Muscle layer of colon (tissue), 2 donors: ENCODE measurements at regions not wholly inside any gene's neighbourhood (a gene's known extent, or its start where the extent isn't known, plus 50 kb on each side); places are given as distances from the start of the nearest gene placed in this dataset.
"Not testable (repeated sequence)": the region's sequence is repeated elsewhere in the genome, so short reads cannot be mapped to it uniquely, and the experiment has no call there.

Source experiments
- H3K27ac ChIP-seq: one replicate; pipeline ENCODE4 v1.7.0; 2013; ENCODE audit warnings: low read depth, mild to moderate bottlenecking, low read length, moderate library complexity
- H3K27me3 ChIP-seq, 2 donors: one replicate each; pipeline ENCODE4 v1.7.0; 2013; ENCODE audit warnings: low read length in 2 of 2, mild to moderate bottlenecking in 2 of 2; ENCODE audit not compliant: insufficient read depth in 2 of 2, control insufficient read depth in 1 of 2
- H3K36me3 ChIP-seq: one replicate; pipeline ENCODE4 v1.7.0; 2013; ENCODE audit warnings: mild to moderate bottlenecking, low read length; ENCODE audit not compliant: insufficient read depth
- H3K4me1 ChIP-seq: one replicate; pipeline ENCODE4 v1.7.0; 2013; ENCODE audit warnings: mild to moderate bottlenecking, low read length; ENCODE audit not compliant: insufficient read depth
- H3K4me3 ChIP-seq, 2 donors: one replicate each; pipeline ENCODE4 v1.7.0; 2013; ENCODE audit warnings: low read length in 2 of 2, low read depth in 1 of 2, mild to moderate bottlenecking in 1 of 2, moderate library complexity in 1 of 2
- H3K9ac ChIP-seq: one replicate; pipeline ENCODE4 v1.7.0; 2013; ENCODE audit warnings: low read length
- H3K9me3 ChIP-seq: one replicate; pipeline ENCODE4 v1.7.0; 2013; ENCODE audit warnings: mild to moderate bottlenecking, low read length
- donor health status: abdominal sarcoma.
- donor health status: Adenocarcinoma of cecum.

GRCh38 chr12:85468356-85469157 lies 188.5 kb downstream of the ALX1 start:
- peak overlapping the region in 1 of 2 donors; percentile 59 for H3K4me3 ChIP-seq
- no peaks in the 10 kb centered on the region for H3K9me3 ChIP-seq
- H3K27me3 ChIP-seq, result no peaks in the 10 kb centered on the region
- no peaks in the 10 kb centered on the region for H3K36me3 ChIP-seq
- no peak overlapping the region for H3K27ac ChIP-seq
- H3K9ac ChIP-seq, result no peak overlapping the region
- H3K4me1 ChIP-seq, result no peaks in the 10 kb centered on the region

DNA sequence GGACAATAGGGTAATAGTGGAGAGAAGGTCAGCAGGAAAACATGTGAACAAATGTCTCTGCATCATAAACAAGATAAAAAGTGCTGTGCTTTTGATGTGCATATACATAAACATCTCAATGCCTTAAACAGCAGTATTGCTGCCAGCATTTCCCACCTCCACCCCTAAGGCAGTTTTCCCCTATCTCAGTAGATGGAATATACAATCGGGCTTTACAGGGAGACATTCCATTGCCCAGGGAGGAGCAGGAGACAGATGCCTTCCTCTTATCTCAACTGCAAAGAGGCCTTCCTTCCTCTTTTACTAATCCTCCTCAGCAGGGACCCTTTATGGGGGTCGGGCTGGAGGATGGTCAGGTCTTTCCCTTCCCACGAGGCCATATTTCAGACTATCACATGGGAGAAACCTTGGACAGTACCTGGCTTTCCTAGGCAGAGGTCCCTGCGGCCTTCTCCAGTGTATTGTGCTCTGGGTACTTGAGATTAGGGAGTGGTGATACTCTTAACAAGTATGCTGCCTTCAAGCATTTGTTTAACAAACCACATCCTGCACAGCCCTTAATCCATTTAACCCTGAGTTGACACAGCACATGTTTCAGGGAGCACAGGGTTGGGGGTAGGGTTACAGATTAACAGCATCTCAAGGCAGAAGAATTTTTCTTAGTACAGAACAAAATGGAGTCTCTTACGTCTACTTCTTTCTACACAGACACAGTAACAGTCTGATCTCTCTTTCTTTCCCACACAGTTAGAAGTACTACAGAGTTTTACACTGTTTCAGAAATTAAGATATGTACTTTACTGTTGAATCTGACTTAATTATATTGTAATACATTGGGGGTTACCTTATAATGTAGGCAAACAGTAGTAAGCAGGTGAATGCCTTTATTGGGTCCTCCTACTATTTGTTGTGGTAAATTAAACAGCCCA lies 189.4 kb downstream of the ALX1 start:
- H3K27me3 ChIP-seq, H3K9ac ChIP-seq, H3K4me1 ChIP-seq, H3K9me3 ChIP-seq, H3K27ac ChIP-seq, H3K36me3 ChIP-seq: not testable (repeated sequence)
- peak overlapping the region in 1 of 2 donors; percentile 59 for H3K4me3 ChIP-seq

- not testable (repeated sequence) for H3K27ac ChIP-seq, H3K9me3 ChIP-seq, H3K4me3 ChIP-seq, H3K27me3 ChIP-seq, H3K9ac ChIP-seq, H3K4me1 ChIP-seq, H3K36me3 ChIP-seq
These were observed 195.3 kb downstream of the ALX1 start for GRCh38 chr12:85475277-85475676.

GRCh38 chr12:85476756-85477155 lies 196.7 kb downstream of the ALX1 start:
- H3K9ac ChIP-seq, result no peak overlapping the region
- H3K27me3 ChIP-seq, result no peaks in the 10 kb centered on the region
- H3K36me3 ChIP-seq, result no peaks in the 10 kb centered on the region
- H3K27ac ChIP-seq, result no peak overlapping the region
- no peaks in the 10 kb centered on the region for H3K4me1 ChIP-seq
- H3K9me3 ChIP-seq, result no peaks in the 10 kb centered on the region
- no peak overlapping the region for H3K4me3 ChIP-seq

- H3K27me3 ChIP-seq, result no peaks in the 10 kb centered on the region
- H3K36me3 ChIP-seq, result no peaks in the 10 kb centered on the region
- no peak overlapping the region for H3K27ac ChIP-seq
- no peak overlapping the region for H3K4me3 ChIP-seq
- H3K4me1 ChIP-seq, result no peaks in the 10 kb centered on the region
- H3K9me3 ChIP-seq, result no peaks in the 10 kb centered on the region
- no peak overlapping the region for H3K9ac ChIP-seq
These were observed 204.4 kb downstream of the ALX1 start for GRCh38 chr12:85484387-85484786.

- H3K36me3 ChIP-seq, result no peaks in the 10 kb centered on the region
- H3K27ac ChIP-seq, result no peak overlapping the region
- H3K9ac ChIP-seq, result no peak overlapping the region
- H3K4me3 ChIP-seq, result no peak overlapping the region
- no peaks in the 10 kb centered on the region for H3K9me3 ChIP-seq
- no peaks in the 10 kb centered on the region for H3K27me3 ChIP-seq
- H3K4me1 ChIP-seq, result no peaks in the 10 kb centered on the region
These were observed 209.2 kb downstream of the ALX1 start for GRCh38 chr12:85489194-85489593.

DNA sequence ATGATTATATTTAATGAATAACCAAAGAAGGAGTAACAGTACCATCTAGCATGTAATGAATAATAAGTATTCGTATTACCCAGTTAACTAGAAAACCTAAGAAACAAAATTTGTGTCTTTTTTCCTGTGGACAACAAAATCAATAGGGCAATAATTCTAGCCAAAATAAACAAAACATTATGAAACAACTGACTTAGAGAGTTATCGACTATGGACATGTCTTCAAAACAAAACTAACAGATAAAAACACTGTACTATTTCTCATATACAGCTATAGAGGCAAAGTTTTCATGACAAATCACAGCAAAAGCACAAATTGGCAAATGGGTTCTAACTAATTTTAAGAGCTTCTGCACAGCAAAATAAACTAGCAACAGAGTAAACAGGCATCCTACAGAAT lies 224.1 kb downstream of the ALX1 start:
- H3K4me1 ChIP-seq, result no peaks in the 10 kb centered on the region
- H3K9me3 ChIP-seq, result no peaks in the 10 kb centered on the region
- no peak overlapping the region for H3K4me3 ChIP-seq
- H3K9ac ChIP-seq, result no peak overlapping the region
- no peaks in the 10 kb centered on the region for H3K36me3 ChIP-seq
- H3K27me3 ChIP-seq, result no peaks in the 10 kb centered on the region
- no peak overlapping the region for H3K27ac ChIP-seq

DNA sequence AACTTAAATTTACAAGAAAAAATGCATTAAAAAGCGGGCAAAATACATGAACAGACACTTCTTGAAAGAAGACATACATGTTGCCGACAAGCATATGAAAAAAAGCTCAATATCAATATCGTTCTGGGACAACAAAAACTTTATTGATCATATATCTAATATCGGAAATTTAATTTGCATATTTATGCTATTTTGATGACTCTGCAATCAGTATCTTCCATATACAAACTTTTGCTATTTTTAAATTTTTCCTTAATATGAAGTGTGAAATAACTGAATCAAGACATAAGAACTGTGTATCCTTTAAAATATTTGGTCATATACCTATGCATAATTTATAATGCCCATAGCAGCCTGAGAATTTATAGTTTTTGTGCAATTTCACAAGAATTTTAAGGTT lies 224.6 kb downstream of the ALX1 start:
- Histone ChIP-seq H3K27ac (no peak overlapping the region), H3K9me3 (no peaks in the 10 kb centered on the region), H3K4me1 (no peaks in the 10 kb centered on the region), H3K9ac (no peak overlapping the region), H3K36me3 (no peaks in the 10 kb centered on the region), H3K4me3 (no peak overlapping the region), H3K27me3 (no peaks in the 10 kb centered on the region)

GRCh38 chr12:85507456-85507855 lies 227.4 kb downstream of the ALX1 start:
- Histone ChIP-seq H3K27ac (no peak overlapping the region), H3K4me1 (no peaks in the 10 kb centered on the region), H3K4me3 (no peak overlapping the region), H3K9ac (no peak overlapping the region), H3K36me3 (no peaks in the 10 kb centered on the region), H3K27me3 (no peaks in the 10 kb centered on the region), H3K9me3 (no peaks in the 10 kb centered on the region)

- H3K4me1 ChIP-seq, result no peaks in the 10 kb centered on the region
- no peak overlapping the region for H3K4me3 ChIP-seq
- H3K9me3 ChIP-seq, result no peaks in the 10 kb centered on the region
- no peak overlapping the region for H3K27ac ChIP-seq
- H3K27me3 ChIP-seq, result no peaks in the 10 kb centered on the region
- H3K9ac ChIP-seq, result no peak overlapping the region
- no peaks in the 10 kb centered on the region for H3K36me3 ChIP-seq
These were observed 229.2 kb downstream of the ALX1 start for GRCh38 chr12:85509081-85509856.

- Histone ChIP-seq H3K9ac (no peak overlapping the region), H3K27me3 (no peaks in the 10 kb centered on the region), H3K27ac (no peak overlapping the region), H3K36me3 (no peaks in the 10 kb centered on the region), H3K9me3 (no peaks in the 10 kb centered on the region), H3K4me3 (no peak overlapping the region), H3K4me1 (no peaks in the 10 kb centered on the region)
These were observed 229.8 kb downstream of the ALX1 start for GRCh38 chr12:85509857-85510256.
